Endothelial cell of umbilical vein (primary cell): ENCODE measurements at regions not wholly inside any gene's neighbourhood (a gene's known extent, or its start where the extent isn't known, plus 50 kb on each side); places are given as distances from the start of the nearest gene placed in this dataset.

Source experiments
- BruUV-seq: library from RNA; stranded (reverse); fragments of 400-500 nt; replicated peaks from 2 replicates; lab custom pipeline; 2021; lab: Mats Ljungman, UMichigan
- CTCF ChIA-PET: fragments of 300-600, 350-600 bp; sonication (Branson Sonifier 250); formaldehyde crosslinking; loops from one replicate; lab custom pipeline; 2021; ENCODE audit warnings: antibody characterized with exemption, inconsistent platforms; lab: Charles Lee
- POLR2A ChIA-PET: fragments of 300-600, 350-600 bp; sonication (Branson Sonifier 250); formaldehyde crosslinking; loops from one replicate; lab custom pipeline; 2021; ENCODE audit warnings: antibody characterized with exemption, inconsistent platforms; lab: Charles Lee
- DNase-seq: peaks from one replicate; pipeline ENCODE4 v3.0.0-alpha.2; 2011; ENCODE audit warnings: low read depth, low spot score
- FAIRE-seq: peaks from 2 replicates; lab custom pipeline; 2011; peaks lifted over from hg19 to GRCh38; lab: Jason Lieb, UNC
- H2AFZ ChIP-seq: 2 replicates; pipeline ENCODE4 v1.6.0; 2012; ENCODE audit warnings: low read depth, low read length, control low read depth, inconsistent platforms
- H3K27ac ChIP-seq: 2 replicates; pipeline ENCODE4 v1.5.1; 2011; ENCODE audit warnings: low read depth, mild to moderate bottlenecking, control low read depth, low read length, moderate library complexity; ENCODE audit not compliant: insufficient read depth
- H3K27me3 ChIP-seq, 2 experiments: 2 replicates each; pipeline versions ENCODE4 v1.6.0 to v1.6.1; 2011; ENCODE audit warnings: low read length in 2 of 2, mixed read lengths in 1 of 2; ENCODE audit not compliant: control insufficient read depth in 2 of 2, insufficient read depth in 2 of 2
- H3K36me3 ChIP-seq, 2 experiments: 2 replicates in 1 of 2; 3 replicates in 1 of 2; pipeline ENCODE4 v1.5.1; 2011; ENCODE audit warnings: low read length in 2 of 2, mild to moderate bottlenecking in 1 of 2, moderate library complexity in 1 of 2; ENCODE audit not compliant: control insufficient read depth in 2 of 2, insufficient read depth in 2 of 2; ENCODE audit errors: extremely low read depth in 1 of 2
- H3K4me1 ChIP-seq: 3 replicates; pipeline ENCODE4 v1.5.1; 2011; ENCODE audit warnings: mild to moderate bottlenecking, low read length; ENCODE audit not compliant: control insufficient read depth, insufficient read depth; ENCODE audit errors: extremely low read depth
- H3K4me2 ChIP-seq: 2 replicates; pipeline ENCODE4 v1.6.1; 2011; ENCODE audit warnings: low read length, control low read depth, mixed read lengths; ENCODE audit not compliant: insufficient read depth
- H3K4me3 ChIP-seq, 3 experiments: fragments of 200-600 bp in 1 of 3; sonication (generic), shearing (Covaris generic) in 1 of 3; replicated peaks in 1 of 3; 2 replicates each; pipeline ENCODE4 v1.5.1; 2011 to 2016; ENCODE audit warnings: control low read depth in 3 of 3, low read length in 3 of 3, mild to moderate bottlenecking in 2 of 3, inconsistent platforms in 1 of 3, low read depth in 1 of 3, moderate library complexity in 1 of 3; ENCODE audit not compliant: insufficient read depth in 1 of 3
- H3K79me2 ChIP-seq: 2 replicates; pipeline ENCODE4 v1.6.0; 2012; ENCODE audit warnings: low read length, inconsistent platforms; ENCODE audit not compliant: control insufficient read depth, insufficient read depth
- H3K9ac ChIP-seq: replicated peaks from 2 replicates; pipeline ENCODE3; 2011; ENCODE audit warnings: low read length, control low read depth; ENCODE audit not compliant: insufficient read depth; ENCODE audit errors: extremely low read depth
- H3K9me1 ChIP-seq: replicated peaks from 3 replicates; pipeline ENCODE4 v1.6.0; 2011; ENCODE audit warnings: mild to moderate bottlenecking, low read length; ENCODE audit not compliant: control insufficient read depth, insufficient read depth; ENCODE audit errors: extremely low read depth
- H3K9me3 ChIP-seq: replicated peaks from 2 replicates; pipeline ENCODE4 v1.5.1; 2012; ENCODE audit warnings: low read length, inconsistent platforms; ENCODE audit not compliant: control insufficient read depth, insufficient read depth
- H4K20me1 ChIP-seq: replicated peaks from 2 replicates; pipeline ENCODE3; 2011; ENCODE audit warnings: mild to moderate bottlenecking, low read length; ENCODE audit not compliant: control insufficient read depth, insufficient read depth; ENCODE audit errors: extremely low read depth
- CTCF ChIP-seq, 2 donors: IDR thresholded peaks; 1 replicate in 1 of 2; 2 replicates in 1 of 2; pipeline ENCODE4 v1.5.1; 2011; ENCODE audit warnings: low read length in 2 of 2, mild to moderate bottlenecking in 2 of 2, moderate library complexity in 2 of 2, control low read depth in 1 of 2, inconsistent platforms in 1 of 2, low read depth in 1 of 2; ENCODE audit not compliant: insufficient read depth in 1 of 2; ENCODE audit errors: extremely low read depth in 1 of 2
- FOS ChIP-seq: IDR thresholded peaks from 2 replicates; pipeline ENCODE4 v1.6.1; 2011; ENCODE audit warnings: mild to moderate bottlenecking, low read length, moderate library complexity, borderline replicate concordance; ENCODE audit not compliant: insufficient read depth
- GATA2 ChIP-seq: IDR thresholded peaks from 2 replicates; pipeline ENCODE4 v1.7.0; 2011; ENCODE audit warnings: low read depth, mild to moderate bottlenecking, moderate library complexity, mixed read lengths, low read length; ENCODE audit not compliant: insufficient read length, insufficient read depth
- JUN ChIP-seq: IDR thresholded peaks from 2 replicates; pipeline ENCODE4 v1.6.1; 2011; ENCODE audit warnings: borderline replicate concordance, low read depth; ENCODE audit not compliant: insufficient read length, insufficient read depth
- MAX ChIP-seq: IDR thresholded peaks from 2 replicates; pipeline ENCODE4 v1.6.1; 2011; ENCODE audit not compliant: insufficient read depth, insufficient read length
- MYC ChIP-seq: IDR thresholded peaks from one replicate; pipeline ENCODE4 v1.6.1; 2011; ENCODE audit warnings: mild to moderate bottlenecking, low read depth, low read length
- POLR2A ChIP-seq: IDR thresholded peaks from 2 replicates; pipeline ENCODE4 v1.6.1; 2012; ENCODE audit warnings: low read depth, mild to moderate bottlenecking, control low read depth, low read length
- POLR2AphosphoS5 ChIP-seq: IDR thresholded peaks from 2 replicates; pipeline ENCODE4 v1.6.1; 2012; ENCODE audit warnings: low read depth, mild to moderate bottlenecking, control low read depth, low read length, moderate library complexity; ENCODE audit not compliant: insufficient read depth
- dilution Hi-C: fragments of 300-500 bp; cut with MboI; formaldehyde crosslinking; loops from one replicate; pipeline ENCODE4 v1.15.0; 2019; ENCODE audit warnings: low sequenced_read_pairs; ENCODE audit not compliant: extremely low pct_ligation_motif_present
- intact Hi-C: fragments of 100-400 bp; cut with micrococcal nuclease; formaldehyde crosslinking; loops from one replicate; pipeline ENCODE4 v1.10.0; 2022

GRCh38 chr5:128011339-128011738 lies 72.2 kb upstream of the SLC12A2 start:
- TF ChIP-seq JUN (no peak), MYC (no peak), POLR2A (no peak), FOS (no peak), GATA2 (no peak), POLR2AphosphoS5 (no peak), CTCF (IDR thresholded peaks at IDR 0.05; ENCODE audit: extremely low read depth in 1 of 2, insufficient read depth in 1 of 2, low read depth in 1 of 2, low read length in 2 of 2) (no peak), MAX (no peak)
- no peaks in the 10 kb centered on the region for H3K79me2 ChIP-seq
- no peaks in the 10 kb centered on the region for H3K9me1 ChIP-seq
- H3K9ac ChIP-seq, result no peak overlapping the region
- ChIA-PET POLR2A (no interaction called here), CTCF (interaction anchor here (0.7 to 1.3 kb wide), 3 partner anchors 13 to 254 kb away, joined by 3 to 4 read pairs (median 4); no protein-coding TSS in a partner anchor)
- no peaks in the 10 kb centered on the region for H4K20me1 ChIP-seq
- BruUV-seq, result no TSS peak
- H3K27ac ChIP-seq, result no peak overlapping the region
- H3K4me2 ChIP-seq, result no peak overlapping the region
- H3K36me3 ChIP-seq, result no peaks in the 10 kb centered on the region
- no peaks in the 10 kb centered on the region for H3K9me3 ChIP-seq
- no peak overlapping the region for H2AFZ ChIP-seq
- peaks cover 21% of the 10 kb centered on the region for H3K4me1 ChIP-seq
- DNase-seq (no peak), FAIRE-seq (peak; percentile 43)
- intact Hi-C loops (no loop called here), dilution Hi-C loops (no loop called here)
- no peaks in the 10 kb centered on the region for H3K27me3 ChIP-seq
- H3K4me3 ChIP-seq, result no peak overlapping the region
